GM23248 (cell line): ENCODE measurements at regions not wholly inside any gene's neighbourhood (a gene's known extent, or its start where the extent isn't known, plus 50 kb on each side); places are given as distances from the start of the nearest gene placed in this dataset.

ENCODE experiments used
- EZH2 ChIP-seq: fragments of 200-600 bp; sonication (generic); IDR thresholded peaks from 2 replicates; pipeline ENCODE4 v1.6.1; 2018; ENCODE audit warnings: antibody characterized with exemption, mild to moderate bottlenecking; ENCODE audit not compliant: insufficient read depth, poor library complexity, severe bottlenecking
- EZH2phosphoT487 ChIP-seq: fragments of 200-600 bp; sonication (generic); IDR thresholded peaks from 2 replicates; pipeline ENCODE4 v1.6.1; 2018; ENCODE audit warnings: antibody characterized with exemption, moderate library complexity, mild to moderate bottlenecking, low read depth; ENCODE audit not compliant: insufficient read depth

DNA sequence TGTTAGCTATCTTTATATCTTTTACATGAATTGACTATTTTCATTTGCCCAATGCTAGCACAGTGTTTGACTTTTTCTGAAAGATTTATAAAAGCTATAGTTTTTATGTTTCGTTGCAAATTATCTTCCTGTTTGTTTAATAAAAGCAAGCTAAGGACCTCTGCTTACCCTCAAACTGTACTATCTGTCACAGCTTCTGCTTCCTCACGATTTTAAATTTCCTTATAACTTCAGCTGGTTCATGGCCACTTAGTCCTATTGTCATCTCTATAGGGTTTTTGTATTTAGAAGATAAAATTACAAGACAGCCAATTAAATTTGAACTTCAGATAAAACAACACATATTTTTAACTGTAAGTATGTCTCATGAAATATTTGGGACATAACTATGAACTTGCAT is 494.0 kb downstream of the PDGFC start:
- TF ChIP-seq EZH2phosphoT487: no peak
- no peak for TF ChIP-seq EZH2
